CD8-positive, alpha-beta memory T cell (primary cell): ENCODE measurements at regions not wholly inside any gene's neighbourhood (a gene's known extent, or its start where the extent isn't known, plus 50 kb on each side); places are given as distances from the start of the nearest gene placed in this dataset.

ENCODE experiments used
- CTCF ChIA-PET: fragments of 350-600 bp; sonication (Branson Sonifier 250); formaldehyde crosslinking; loops from one replicate; lab custom pipeline; 2021; ENCODE audit warnings: antibody characterized with exemption; lab: Charles Lee
- POLR2A ChIA-PET: fragments of 350-600 bp; sonication (Branson Sonifier 250); formaldehyde crosslinking; loops from one replicate; lab custom pipeline; 2021; ENCODE audit warnings: antibody characterized with exemption; lab: Charles Lee
- DNase-seq, 5 donors: peaks; one replicate each; pipeline versions ENCODE4 v3.0.0 to v3.0.0-alpha.2; 2020 to 2022; ENCODE audit warnings: mixed read lengths in 1 of 5
- H3K27ac ChIP-seq: one replicate; pipeline ENCODE4 v1.7.0; 2013; ENCODE audit warnings: low read depth, mild to moderate bottlenecking, low read length, moderate library complexity
- H3K27me3 ChIP-seq: 2 replicates; pipeline ENCODE4 v1.7.0; 2013; ENCODE audit warnings: low read length, mild to moderate bottlenecking; ENCODE audit not compliant: insufficient read depth, poor library complexity, severe bottlenecking
- H3K36me3 ChIP-seq: 2 replicates; pipeline ENCODE4 v1.7.0; 2013; ENCODE audit warnings: mild to moderate bottlenecking, low read length, moderate library complexity; ENCODE audit not compliant: insufficient read depth
- H3K4me1 ChIP-seq: 2 replicates; pipeline ENCODE4 v1.7.0; 2013; ENCODE audit warnings: mild to moderate bottlenecking, low read length, moderate library complexity; ENCODE audit not compliant: insufficient read depth
- H3K4me3 ChIP-seq: 2 replicates; pipeline ENCODE4 v1.7.0; 2013; ENCODE audit warnings: mild to moderate bottlenecking, low read length
- H3K9me3 ChIP-seq: 2 replicates; pipeline ENCODE4 v1.7.0; 2013; ENCODE audit warnings: mild to moderate bottlenecking, low read length
- H3K27ac Mint-ChIP-seq, 8 donors: one replicate each; pipeline ENCODE4 v1.8.0; 2020 to 2021; ENCODE audit warnings: mixed read lengths in 8 of 8, mild to moderate bottlenecking in 6 of 8, inconsistent platforms in 3 of 8, moderate library complexity in 3 of 8
- H3K27me3 Mint-ChIP-seq, 2 donors: one replicate each; pipeline ENCODE4 v1.8.0; 2020 to 2021; ENCODE audit warnings: mixed read lengths in 2 of 2, mild to moderate bottlenecking in 1 of 2, moderate library complexity in 1 of 2
- H3K36me3 Mint-ChIP-seq, 3 donors: one replicate each; pipeline ENCODE4 v1.8.0; 2020 to 2021; ENCODE audit warnings: mixed read lengths in 3 of 3, inconsistent platforms in 1 of 3, mild to moderate bottlenecking in 1 of 3
- H3K4me1 Mint-ChIP-seq, 3 donors: one replicate each; pipeline ENCODE4 v1.8.0; 2020 to 2021; ENCODE audit warnings: mixed read lengths in 3 of 3, inconsistent platforms in 1 of 3, mild to moderate bottlenecking in 1 of 3
- H3K4me3 Mint-ChIP-seq, 7 donors: one replicate each; pipeline ENCODE4 v1.8.0; 2020 to 2021; ENCODE audit warnings: mixed read lengths in 7 of 7, mild to moderate bottlenecking in 6 of 7, moderate library complexity in 4 of 7, inconsistent platforms in 2 of 7
- H3K9me3 Mint-ChIP-seq, 5 donors: one replicate each; pipeline ENCODE4 v1.8.0; 2020 to 2022; ENCODE audit warnings: mixed read lengths in 5 of 5, mild to moderate bottlenecking in 3 of 5, moderate library complexity in 2 of 5, inconsistent platforms in 1 of 5

DNA sequence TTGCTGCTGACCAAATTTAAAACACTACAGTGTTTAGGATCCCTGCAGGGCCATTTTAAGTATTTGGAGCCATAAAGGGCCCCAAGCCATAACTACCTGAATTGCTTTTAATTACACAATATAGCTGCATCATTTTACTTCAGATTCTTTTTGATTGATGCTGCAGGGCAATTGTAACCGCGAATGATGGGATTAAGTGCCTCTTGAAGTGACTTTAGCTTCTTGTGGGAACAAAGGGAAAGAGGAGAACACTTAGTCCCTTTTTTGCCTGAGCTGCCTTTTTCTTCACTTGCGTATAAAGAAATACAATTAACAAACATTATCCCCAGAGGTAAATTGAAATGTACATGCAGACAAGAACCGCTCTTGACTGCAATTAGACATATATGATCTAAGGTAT, 228.5 kb downstream of the ZIC5 start:
- Histone ChIP-seq H3K27me3 (no peaks in the 10 kb centered on the region), H3K27ac (no peak overlapping the region), H3K4me3 (no peak overlapping the region), H3K9me3 (no peaks in the 10 kb centered on the region), H3K36me3 (no peaks in the 10 kb centered on the region), H3K4me1 (no peaks in the 10 kb centered on the region)
- Mint-ChIP-seq H3K9me3 (no peaks in the 10 kb centered on the region), H3K4me1 (peaks cover 2 to 11% (median 6%) of the 10 kb centered on the region in 3 donors), H3K4me3 (no peak overlapping the region), H3K27ac (no peak overlapping the region), H3K36me3 (peaks cover 3 to 13% (median 4%) of the 10 kb centered on the region in 3 donors), H3K27me3 (peaks cover 0 to 1% of the 10 kb centered on the region in 2 donors)
- DNase-seq, result no peak
- ChIA-PET POLR2A (no interaction called here), CTCF (no interaction called here)

DNA sequence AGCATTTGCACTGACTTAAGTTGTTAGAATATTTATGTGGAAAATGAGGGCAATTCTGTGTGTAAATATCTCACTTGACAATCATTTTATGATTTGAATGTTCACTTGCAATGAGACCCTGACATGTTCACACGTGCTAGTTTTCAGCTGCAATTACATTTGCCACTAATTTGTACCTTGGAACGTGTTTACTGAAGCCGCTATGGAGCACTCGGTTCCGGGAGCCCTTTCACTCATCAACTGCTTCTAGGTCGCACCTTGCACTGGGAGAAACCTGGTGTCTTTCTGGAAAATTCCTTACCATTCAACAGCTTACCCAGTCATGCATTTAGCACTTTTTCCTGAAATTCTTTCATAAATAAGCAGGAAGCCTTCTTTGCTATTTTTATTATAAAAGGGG, 229.6 kb downstream of the ZIC5 start:
- Mint-ChIP-seq H3K27ac (no peak overlapping the region), H3K4me3 (no peak overlapping the region), H3K4me1 (peaks cover 2 to 12% (median 6%) of the 10 kb centered on the region in 3 donors), H3K27me3 (peaks cover 0 to 1% of the 10 kb centered on the region in 2 donors), H3K9me3 (no peaks in the 10 kb centered on the region), H3K36me3 (peaks cover 0 to 6% (median 0%) of the 10 kb centered on the region in 3 donors)
- no peak overlapping the region for H3K27ac ChIP-seq
- no peaks in the 10 kb centered on the region for H3K36me3 ChIP-seq
- H3K4me3 ChIP-seq, result no peak overlapping the region
- CTCF ChIA-PET, result no interaction called here
- POLR2A ChIA-PET, result no interaction called here
- H3K9me3 ChIP-seq, result no peaks in the 10 kb centered on the region
- H3K4me1 ChIP-seq, result no peaks in the 10 kb centered on the region
- no peaks in the 10 kb centered on the region for H3K27me3 ChIP-seq
- DNase-seq, result no peak

DNA sequence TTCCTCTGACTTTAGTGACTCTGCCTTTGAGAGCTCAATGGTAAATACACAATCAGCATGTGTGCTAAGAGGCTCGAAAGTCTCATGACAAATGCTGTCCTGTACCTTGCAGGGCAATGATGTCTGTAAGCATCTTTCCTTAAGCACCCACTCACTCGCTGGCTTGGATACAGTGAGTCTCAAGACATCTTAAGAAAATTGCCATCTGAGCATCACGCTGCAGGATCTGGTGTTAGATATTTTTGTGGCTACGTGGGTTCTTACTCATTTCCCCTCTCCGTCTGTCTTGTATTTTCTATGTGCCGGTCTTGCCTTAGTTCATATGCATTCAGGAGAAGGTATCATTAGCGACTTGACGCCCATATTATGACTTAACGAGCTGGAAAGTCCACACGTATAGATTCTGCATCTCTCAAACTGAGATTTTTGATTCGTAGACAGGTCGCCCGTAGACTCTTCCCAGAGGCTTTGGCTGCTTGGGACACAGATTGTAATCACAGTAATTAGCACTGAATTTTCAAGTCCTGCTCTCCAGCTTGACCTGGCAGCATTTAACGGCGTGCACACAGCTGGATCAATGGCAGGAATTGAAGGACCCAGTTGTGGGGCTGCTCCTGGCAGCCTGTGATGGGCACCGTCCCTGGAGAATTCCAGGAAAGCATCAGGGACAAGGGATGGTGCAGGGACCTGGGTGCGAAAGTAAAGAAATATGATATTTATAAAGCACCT, 231.2 kb downstream of the ZIC5 start:
- Histone ChIP-seq H3K4me1 (no peaks in the 10 kb centered on the region), H3K36me3 (no peaks in the 10 kb centered on the region), H3K27ac (no peak overlapping the region), H3K9me3 (no peaks in the 10 kb centered on the region), H3K27me3 (no peaks in the 10 kb centered on the region), H3K4me3 (no peak overlapping the region)
- Mint-ChIP-seq H3K27me3 (peaks cover 0 to 1% of the 10 kb centered on the region in 2 donors), H3K4me3 (no peak overlapping the region), H3K27ac (peak overlapping the region in 1 of 8 donors; percentile 14), H3K9me3 (no peaks in the 10 kb centered on the region), H3K36me3 (peaks cover 0 to 3% (median 0%) of the 10 kb centered on the region in 3 donors), H3K4me1 (peaks cover 2 to 12% (median 6%) of the 10 kb centered on the region in 3 donors)
- no peak for DNase-seq
- ChIA-PET CTCF (no interaction called here), POLR2A (interaction anchor here (0.7 kb wide), 1 partner anchor 1149 kb away, joined by 3 read pairs; no protein-coding TSS in a partner anchor)

DNA sequence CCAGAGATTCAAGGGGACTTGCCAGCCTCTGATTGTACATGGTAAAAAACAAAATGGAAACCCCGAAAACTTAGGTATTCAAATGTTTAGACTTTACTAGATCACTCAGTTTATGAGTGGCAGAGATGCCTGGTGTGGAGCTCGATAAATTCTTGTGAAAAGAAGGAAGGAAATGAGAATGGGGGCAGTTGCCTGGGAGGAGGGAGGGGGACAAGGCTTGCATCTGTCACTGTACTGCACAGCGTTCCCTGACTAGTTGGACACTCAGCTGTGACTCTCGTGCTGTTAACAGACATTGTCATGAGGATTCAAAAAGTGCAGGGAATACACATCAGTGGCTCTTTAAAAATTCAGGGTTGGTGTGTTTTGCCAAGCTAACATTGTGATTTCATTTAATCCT, 232.9 kb downstream of the ZIC5 start:
- H3K27ac Mint-ChIP-seq, result no peak overlapping the region

DNA sequence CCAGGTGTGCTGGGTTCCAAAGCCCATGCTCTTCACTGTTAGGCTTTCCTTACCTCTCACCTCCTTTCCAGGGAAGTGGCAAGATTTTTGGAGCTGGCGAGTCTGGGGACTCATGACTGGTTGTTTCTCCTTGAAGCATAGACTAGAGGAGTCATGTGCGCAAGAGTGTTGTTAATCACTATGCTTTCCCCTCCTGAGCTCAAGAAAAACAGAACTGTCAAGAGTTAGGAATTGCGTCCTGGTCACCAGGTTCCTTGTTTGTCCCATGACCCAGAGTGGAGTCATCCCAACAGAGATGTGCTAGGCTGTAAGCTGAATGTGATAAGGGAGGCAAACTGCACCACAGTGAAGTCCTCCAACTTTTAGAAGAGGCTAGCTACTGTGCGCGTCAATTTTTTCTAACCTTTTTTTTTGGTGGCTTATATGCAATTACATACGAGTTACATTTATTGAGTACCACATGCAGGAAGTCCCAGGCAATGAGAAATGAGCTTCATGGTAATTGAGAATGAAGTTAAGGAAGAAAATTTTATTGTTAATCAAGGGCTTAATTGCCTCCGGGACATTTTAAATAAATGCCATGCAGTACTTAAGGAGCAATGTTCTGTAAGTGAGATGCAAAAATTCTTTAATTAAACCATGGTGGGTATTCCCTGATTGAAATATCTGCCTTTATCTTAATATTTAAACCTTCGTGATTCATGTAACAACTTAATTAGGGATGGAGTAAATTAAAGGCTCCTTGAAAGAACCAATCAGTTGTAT, 233.9 kb downstream of the ZIC5 start:
- POLR2A ChIA-PET, result no interaction called here
- no peaks in the 10 kb centered on the region for H3K36me3 ChIP-seq
- Mint-ChIP-seq H3K27ac (no peak overlapping the region), H3K9me3 (no peaks in the 10 kb centered on the region), H3K4me3 (no peak overlapping the region), H3K4me1 (peaks cover 2 to 12% (median 6%) of the 10 kb centered on the region in 3 donors), H3K36me3 (no peaks in the 10 kb centered on the region), H3K27me3 (no peaks in the 10 kb centered on the region)
- no peaks in the 10 kb centered on the region for H3K27me3 ChIP-seq
- no peaks in the 10 kb centered on the region for H3K4me1 ChIP-seq
- H3K27ac ChIP-seq, result no peak overlapping the region
- H3K9me3 ChIP-seq, result no peaks in the 10 kb centered on the region
- DNase-seq, result no peak
- CTCF ChIA-PET, result no interaction called here
- H3K4me3 ChIP-seq, result no peak overlapping the region

More for the DNA sequence above, 232.9 kb downstream of the ZIC5 start:
- no peaks in the 10 kb centered on the region for H3K9me3 Mint-ChIP-seq
- DNase-seq, result no peak
- ChIA-PET CTCF (interaction anchor here (1.5 kb wide), 1 partner anchor 162 kb away, joined by 4 read pairs; no protein-coding TSS in a partner anchor), POLR2A (interaction anchor here (0.7 kb wide), 1 partner anchor 12 kb away, joined by 3 read pairs; no protein-coding TSS in a partner anchor)
- H3K36me3 Mint-ChIP-seq, result no peaks in the 10 kb centered on the region
- H3K4me3 ChIP-seq, result no peak overlapping the region
- no peaks in the 10 kb centered on the region for H3K27me3 Mint-ChIP-seq
- no peak overlapping the region for H3K4me3 Mint-ChIP-seq
- H3K27ac ChIP-seq, result no peak overlapping the region
- no peaks in the 10 kb centered on the region for H3K36me3 ChIP-seq
- H3K4me1 ChIP-seq, result no peaks in the 10 kb centered on the region
- no peaks in the 10 kb centered on the region for H3K9me3 ChIP-seq
- peaks cover 2 to 12% (median 6%) of the 10 kb centered on the region in 3 donors for H3K4me1 Mint-ChIP-seq
- H3K27me3 ChIP-seq, result no peaks in the 10 kb centered on the region

DNA sequence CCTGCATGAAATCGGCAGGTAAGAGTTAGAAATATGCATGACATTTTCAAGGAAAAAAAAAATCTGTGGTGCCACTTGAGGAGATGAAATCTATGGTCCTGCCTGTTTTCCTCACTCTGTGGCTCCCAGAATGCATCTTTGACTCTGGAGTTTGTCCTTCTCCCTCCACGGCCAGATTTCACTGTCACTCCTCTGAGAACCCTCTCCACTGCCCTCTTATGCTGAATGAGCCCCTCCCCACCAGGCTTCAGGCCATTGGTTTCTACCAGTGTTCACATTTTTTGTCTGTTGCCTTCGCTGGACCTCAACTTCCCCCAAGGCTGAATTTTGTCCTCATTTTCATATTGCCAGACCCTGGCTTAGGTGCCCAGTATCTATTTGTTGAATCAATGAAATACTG, 235.0 kb downstream of the ZIC5 start:
- no peaks in the 10 kb centered on the region for H3K36me3 Mint-ChIP-seq
- H3K9me3 Mint-ChIP-seq, result no peaks in the 10 kb centered on the region
- no peaks in the 10 kb centered on the region for H3K4me1 ChIP-seq
- H3K36me3 ChIP-seq, result no peaks in the 10 kb centered on the region
- no peaks in the 10 kb centered on the region for H3K9me3 ChIP-seq
- H3K27me3 ChIP-seq, result no peaks in the 10 kb centered on the region
- CTCF ChIA-PET, result no interaction called here
- H3K4me3 ChIP-seq, result no peak overlapping the region
- H3K27me3 Mint-ChIP-seq, result no peaks in the 10 kb centered on the region
- peak overlapping the region in 1 of 8 donors; percentile 3 for H3K27ac Mint-ChIP-seq
- no peak overlapping the region for H3K4me3 Mint-ChIP-seq
- peaks cover 2 to 12% (median 6%) of the 10 kb centered on the region in 3 donors for H3K4me1 Mint-ChIP-seq
- H3K27ac ChIP-seq, result no peak overlapping the region
- POLR2A ChIA-PET, result no interaction called here
- no peak for DNase-seq

DNA sequence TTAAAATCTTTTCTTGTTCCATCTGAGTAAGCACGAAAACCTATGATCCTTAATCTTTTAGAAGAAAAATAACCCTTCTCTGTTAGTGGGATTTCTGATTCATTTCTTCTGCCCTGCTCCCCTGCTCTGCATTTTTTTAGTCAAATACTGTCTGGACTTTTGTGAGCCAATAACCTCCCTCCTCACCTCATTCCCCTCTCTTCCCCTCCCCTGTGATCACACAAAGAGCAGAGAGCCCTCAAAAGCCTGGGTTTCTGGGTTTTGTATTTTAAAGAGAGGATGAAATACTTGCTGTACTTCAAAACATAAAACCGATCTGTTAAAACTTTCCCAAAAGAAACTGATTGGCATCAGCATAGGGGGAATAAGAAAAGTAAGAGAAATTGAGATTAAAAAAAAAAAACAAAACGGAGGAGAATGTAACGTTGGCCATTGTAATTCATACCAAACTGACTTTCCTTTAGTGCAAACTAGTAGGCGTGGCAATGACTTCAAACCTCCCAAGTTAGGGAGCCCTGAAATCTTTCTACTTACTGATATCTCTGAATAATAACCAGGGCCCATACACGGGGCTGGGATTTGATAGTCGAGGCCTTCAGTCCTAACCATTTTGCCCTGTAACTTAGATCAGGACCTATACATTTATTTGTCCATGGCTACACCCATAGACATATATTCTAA, 232.9 kb downstream of the TM9SF2 start:
- CTCF ChIA-PET, result no interaction called here

More for the DNA sequence above, 232.9 kb downstream of the TM9SF2 start:
- POLR2A ChIA-PET, result no interaction called here
- no peak overlapping the region for H3K4me3 ChIP-seq
- Mint-ChIP-seq H3K36me3 (peaks cover 1 to 3% (median 2%) of the 10 kb centered on the region in 3 donors), H3K9me3 (no peaks in the 10 kb centered on the region), H3K27ac (no peak overlapping the region), H3K27me3 (no peaks in the 10 kb centered on the region), H3K4me3 (no peak overlapping the region), H3K4me1 (peaks cover 0 to 7% (median 0%) of the 10 kb centered on the region in 3 donors)
- no peaks in the 10 kb centered on the region for H3K36me3 ChIP-seq
- no peak overlapping the region for H3K27ac ChIP-seq
- DNase-seq, result no peak
- no peaks in the 10 kb centered on the region for H3K27me3 ChIP-seq
- H3K9me3 ChIP-seq, result no peaks in the 10 kb centered on the region
- H3K4me1 ChIP-seq, result no peaks in the 10 kb centered on the region
